ENCODE measurements at regions not wholly inside any gene's neighbourhood (a gene's known extent, or its start where the extent isn't known, plus 50 kb on each side); places are given as distances from the start of the nearest gene placed in this dataset.

GRCh38 chr1:36635284-36635683 is 152.6 kb upstream of the CSF3R start:
- no peak overlapping the region for H3K23ac ChIP-seq (ENCODE audit: low read depth, low read length)
- no peaks in the 10 kb centered on the region for H3K36me3 ChIP-seq (ENCODE audit: control insufficient read depth, insufficient read depth, low read length)
- dilution Hi-C loops (cut with HindIII; ENCODE audit: low sequenced_read_pairs, unreplicated experiment), result no loop called here
- no peak overlapping the region for H3K4me3 ChIP-seq (ENCODE audit: insufficient read depth, low read depth, low read length)
- H4K8ac ChIP-seq (ENCODE audit: low read depth in 2 of 2, low read length in 2 of 2), result no peak overlapping the region
- no CpG with 5 or more reads among the region's 5 CpGs for WGBS, 2 experiments (ENCODE audit: extremely low coverage in 2 of 2, insufficient read length in 1 of 2)
- ATAC-seq (ENCODE audit: low read depth) (no peak), DNase-seq (no peak)
- no peaks in the 10 kb centered on the region for H4K20me1 ChIP-seq (ENCODE audit: insufficient read depth, low read length)
- no peak overlapping the region for H2AFZ ChIP-seq (replicated peaks; ENCODE audit: low read length, poor library complexity)
- no peak overlapping the region for H2BK120ac ChIP-seq (ENCODE audit: low read depth, low read length)
- no peak overlapping the region for H3K4me2 ChIP-seq (ENCODE audit: low read depth, low read length)
- POLR2A ChIA-PET (ENCODE audit: unreplicated experiment), result no interaction called here
- no peaks in the 10 kb centered on the region for H3K27me3 ChIP-seq (ENCODE audit: control insufficient read depth, insufficient read depth, low read length)
- no peak overlapping the region for H2AK5ac ChIP-seq (ENCODE audit: low read depth, low read length)
- no peak overlapping the region for H2BK20ac ChIP-seq (ENCODE audit: low read depth, low read length)
- in situ Hi-C loops (cut with MboI; ENCODE audit: low sequenced_read_pairs), result no loop called here
- H4K5ac ChIP-seq (ENCODE audit: low read depth, low read length), result no peak overlapping the region
- no peak overlapping the region for H2AK9ac ChIP-seq (replicated peaks; ENCODE audit: low read depth, low read length, poor library complexity)
- no peak overlapping the region for H2BK15ac ChIP-seq (ENCODE audit: low read depth, low read length)
- no peak overlapping the region for H3K9ac ChIP-seq (ENCODE audit: low read depth, low read length)
- no peaks in the 10 kb centered on the region for H3K79me1 ChIP-seq (ENCODE audit: low read depth in 1 of 2, low read length in 2 of 2)
- no peak overlapping the region for H3K14ac ChIP-seq (replicated peaks; ENCODE audit: low read depth, low read length)
- peaks cover 3% of the 10 kb centered on the region; the same call in 1 of the 2 replicates for H3K4me1 ChIP-seq (ENCODE audit: control insufficient read depth, insufficient read depth, low read length)
- H3K9me3 ChIP-seq (ENCODE audit: control insufficient read depth, insufficient read depth, low read length), result no peaks in the 10 kb centered on the region
- no peak overlapping the region for H4K91ac ChIP-seq (ENCODE audit: insufficient read depth, low read depth, low read length)
- H3K4ac ChIP-seq (ENCODE audit: low read depth, low read length), result no peak overlapping the region
- BruUV-seq (replicated peaks), result no TSS peak
- no peak overlapping the region for H3K56ac ChIP-seq (ENCODE audit: extremely low read depth, insufficient read depth, low read length)
- CTCF ChIA-PET, result no interaction called here
- no peak overlapping the region for H3K18ac ChIP-seq (ENCODE audit: low read depth, low read length)
- no peak overlapping the region for H2BK5ac ChIP-seq (ENCODE audit: low read depth, low read length, poor library complexity, severe bottlenecking)
- intact Hi-C loops (cut with micrococcal nuclease), result no loop called here
- H3K27ac ChIP-seq (ENCODE audit: insufficient read depth, low read length), result no peak overlapping the region
- TF ChIP-seq MAZ (IDR thresholded peaks at IDR 0.05; ENCODE audit: borderline replicate concordance, low read depth, low read length) (no peak), RCOR1 (IDR thresholded peaks at IDR 0.05; ENCODE audit: insufficient replicate concordance, low read length) (no peak), CHD1 (IDR thresholded peaks at IDR 0.05; ENCODE audit: low read depth, low read length) (no peak), SMC3 (IDR thresholded peaks at IDR 0.05; ENCODE audit: low read depth, low read length) (no peak), USF2 (IDR thresholded peaks at IDR 0.05; ENCODE audit: low read depth, low read length) (no peak), NFE2L2 (IDR thresholded peaks at IDR 0.05; ENCODE audit: low read depth, low read length) (no peak), CTCF (conservative IDR thresholded peaks at IDR 0.05; ENCODE audit: low read depth, low read length) (no peak), CEBPB (IDR thresholded peaks at IDR 0.05; ENCODE audit: low read depth, low read length) (no peak), POLR2A (IDR thresholded peaks at IDR 0.05; ENCODE audit: low read depth, low read length) (no peak), FOS (IDR thresholded peaks at IDR 0.05; ENCODE audit: low read depth, low read length) (no peak), RAD21 (IDR thresholded peaks at IDR 0.05; ENCODE audit: low read length) (no peak), ELK1 (IDR thresholded peaks at IDR 0.05; ENCODE audit: borderline replicate concordance, low read depth, low read length) (no peak), MAFK (IDR thresholded peaks at IDR 0.05; ENCODE audit: low read depth, low read length) (no peak), MXI1 (IDR thresholded peaks at IDR 0.05; ENCODE audit: borderline replicate concordance, low read depth, low read length) (no peak), RFX5 (IDR thresholded peaks at IDR 0.05; ENCODE audit: low read depth, low read length) (no peak)
- no peaks in the 10 kb centered on the region; the same call in 1 of the 2 replicates for H3K9me1 ChIP-seq (ENCODE audit: insufficient read depth, low read length)

Measured in IMR-90 (cell line).